Panc1 (cell line): ENCODE measurements at regions not wholly inside any gene's neighbourhood (a gene's known extent, or its start where the extent isn't known, plus 50 kb on each side); places are given as distances from the start of the nearest gene placed in this dataset.

Experiments
- CTCF ChIP-seq: fragments of 450-650 bp; IDR thresholded peaks from 2 replicates; pipeline ENCODE4 v1.5.1; 2017; ENCODE audit warnings: mild to moderate bottlenecking
- POLR2AphosphoS5 ChIP-seq: IDR thresholded peaks from 2 replicates; pipeline ENCODE4 v1.6.1; 2012; ENCODE audit warnings: mild to moderate bottlenecking, low read depth, low read length, moderate library complexity
- REST ChIP-seq, 2 experiments: IDR thresholded peaks; 2 replicates each; pipeline ENCODE4 v1.6.1; 2011 to 2012; ENCODE audit warnings: low read depth in 2 of 2, control low read depth in 1 of 2, low read length in 1 of 2, mild to moderate bottlenecking in 1 of 2, moderate library complexity in 1 of 2; ENCODE audit not compliant: insufficient read depth in 1 of 2
- SIN3A ChIP-seq: IDR thresholded peaks from 2 replicates; pipeline ENCODE4 v1.6.1; 2012; ENCODE audit warnings: low read depth, mild to moderate bottlenecking, low read length, moderate library complexity, borderline replicate concordance; ENCODE audit not compliant: insufficient read depth

GRCh38 chr11:111441443-111441842, 62.4 kb upstream of the POU2AF1 start:
- TF ChIP-seq CTCF: no peak
- no peak for TF ChIP-seq POLR2AphosphoS5
- TF ChIP-seq REST (IDR thresholded peaks at IDR 0.05; ENCODE audit: insufficient read depth in 1 of 2, low read depth in 2 of 2, low read length in 1 of 2): no peak
- no peak for TF ChIP-seq SIN3A
